H1 (cell line): ENCODE measurements at regions not wholly inside any gene's neighbourhood (a gene's known extent, or its start where the extent isn't known, plus 50 kb on each side); places are given as distances from the start of the nearest gene placed in this dataset.

Experiments used
- CTCF ChIA-PET: fragments of 300-600 bp; sonication (Branson Sonifier 250); formaldehyde crosslinking; loops from one replicate; lab custom pipeline; 2021; ENCODE audit not compliant: partially characterized antibody; lab: Charles Lee
- POLR2A ChIA-PET: fragments of 300-600 bp; sonication (Branson Sonifier 250); formaldehyde crosslinking; loops from one replicate; lab custom pipeline; 2021; ENCODE audit warnings: inconsistent platforms; ENCODE audit not compliant: partially characterized antibody; lab: Charles Lee
- DNase-seq, 2 experiments: peaks; one replicate each; pipeline versions ENCODE4 v3.0.0 to v3.0.0-alpha.2; 2010 to 2022; ENCODE audit warnings: low spot score in 2 of 2, low read depth in 1 of 2, mixed read lengths in 1 of 2
- FAIRE-seq: peaks from 2 replicates; lab custom pipeline; 2011; peaks lifted over from hg19 to GRCh38; lab: Jason Lieb, UNC
- H2AFZ ChIP-seq: 2 replicates; pipeline ENCODE4 v1.8.1; 2012; ENCODE audit warnings: low read length, inconsistent platforms
- H2AK5ac ChIP-seq: 2 replicates; pipeline ENCODE4 v1.6.1; 2013; ENCODE audit warnings: low read depth, low read length
- H2BK120ac ChIP-seq: replicated peaks from 2 replicates; pipeline ENCODE3; 2013; ENCODE audit warnings: low read depth, low read length, inconsistent platforms
- H2BK12ac ChIP-seq: 2 replicates; pipeline ENCODE4 v1.6.1; 2013; ENCODE audit warnings: low read depth, low read length
- H2BK15ac ChIP-seq: 2 replicates; pipeline ENCODE4 v1.6.1; 2013; ENCODE audit warnings: low read length
- H2BK20ac ChIP-seq: 2 replicates; pipeline ENCODE4 v1.6.1; 2013; ENCODE audit warnings: low read length
- H2BK5ac ChIP-seq: 2 replicates; pipeline ENCODE4 v1.6.1; 2013; ENCODE audit warnings: low read depth, low read length
- H3K14ac ChIP-seq: 2 replicates; pipeline ENCODE4 v1.6.1; 2013; ENCODE audit warnings: inconsistent platforms; ENCODE audit not compliant: insufficient read length
- H3K18ac ChIP-seq: 2 replicates; pipeline ENCODE4 v1.6.1; 2013; ENCODE audit warnings: low read length; ENCODE audit errors: extremely low read depth
- H3K23ac ChIP-seq: 2 replicates; pipeline ENCODE4 v1.6.1; 2013; ENCODE audit warnings: inconsistent platforms; ENCODE audit not compliant: insufficient read length
- H3K23me2 ChIP-seq: 2 replicates; pipeline ENCODE4 v1.6.1; 2013; ENCODE audit warnings: low read depth, low read length
- H3K27ac ChIP-seq: 2 replicates; pipeline ENCODE4 v1.6.1; 2011; ENCODE audit warnings: low read depth, low read length, inconsistent platforms
- H3K27me3 ChIP-seq, 4 experiments: replicated peaks in 1 of 4; 1 replicate in 1 of 4; 2 replicates in 3 of 4; pipeline versions ENCODE4 v1.6.1 to v1.8.1; 2011 to 2013; ENCODE audit warnings: low read length in 3 of 4, mild to moderate bottlenecking in 3 of 4, inconsistent platforms in 2 of 4, mixed read lengths in 2 of 4, moderate library complexity in 1 of 4; ENCODE audit not compliant: control insufficient read depth in 3 of 4, insufficient read depth in 3 of 4; ENCODE audit errors: extremely low read depth in 1 of 4
- H3K36me3 ChIP-seq, 4 experiments: 2 replicates each; pipeline versions ENCODE4 v1.6.1 to v1.8.1; 2011 to 2013; ENCODE audit warnings: mild to moderate bottlenecking in 4 of 4, low read length in 3 of 4, moderate library complexity in 2 of 4, control low read depth in 1 of 4, inconsistent platforms in 1 of 4; ENCODE audit not compliant: insufficient read depth in 4 of 4, control insufficient read depth in 2 of 4
- H3K4ac ChIP-seq: replicated peaks from 2 replicates; pipeline ENCODE3; 2013; ENCODE audit warnings: low read length, low read depth, mixed read lengths, inconsistent platforms; ENCODE audit not compliant: insufficient read length
- H3K4me1 ChIP-seq, 4 experiments: replicated peaks in 1 of 4; 1 replicate in 1 of 4; 2 replicates in 3 of 4; pipeline versions ENCODE4 v1.6.1 to v1.8.1; 2011 to 2013; ENCODE audit warnings: low read length in 3 of 4, inconsistent platforms in 2 of 4, mixed read lengths in 1 of 4; ENCODE audit not compliant: insufficient read depth in 4 of 4, control insufficient read depth in 3 of 4
- H3K4me2 ChIP-seq, 2 experiments: 2 replicates each; pipeline versions ENCODE4 v1.6.1 to v1.8.1; 2011 to 2013; ENCODE audit warnings: low read depth in 2 of 2, low read length in 2 of 2, control low read depth in 1 of 2, inconsistent platforms in 1 of 2, mild to moderate bottlenecking in 1 of 2; ENCODE audit not compliant: insufficient read depth in 1 of 2
- H3K4me3 ChIP-seq, 4 experiments: fragments of 200-600, 300-600 bp in 1 of 4; sonication (generic), shearing (Covaris generic), sonication (Bioruptor Twin) in 1 of 4; 2 replicates each; pipeline versions ENCODE4 v1.5.1 to v1.8.1; 2011 to 2016; ENCODE audit warnings: low read length in 4 of 4, low read depth in 3 of 4, control low read depth in 2 of 4, inconsistent platforms in 2 of 4, mild to moderate bottlenecking in 2 of 4, mixed read lengths in 1 of 4, moderate library complexity in 1 of 4; ENCODE audit not compliant: insufficient read depth in 2 of 4; ENCODE audit errors: extremely low read depth in 1 of 4
- H3K56ac ChIP-seq: replicated peaks from 2 replicates; pipeline ENCODE3; 2013; ENCODE audit warnings: low read depth, mild to moderate bottlenecking, mixed read lengths, low read length, inconsistent platforms; ENCODE audit not compliant: insufficient read length
- H3K79me1 ChIP-seq: 2 replicates; pipeline ENCODE4 v1.6.1; 2013; ENCODE audit warnings: low read depth, low read length, control low read depth
- H3K79me2 ChIP-seq, 2 experiments: 2 replicates each; pipeline versions ENCODE4 v1.6.1 to v1.8.1; 2012 to 2013; ENCODE audit warnings: low read length in 2 of 2, mild to moderate bottlenecking in 2 of 2, inconsistent platforms in 1 of 2; ENCODE audit not compliant: insufficient read depth in 2 of 2, control insufficient read depth in 1 of 2
- H3K9ac ChIP-seq, 4 experiments: replicated peaks in 1 of 4; 1 replicate in 1 of 4; 2 replicates in 3 of 4; pipeline versions ENCODE4 v1.6.1 to v1.8.1; 2011 to 2013; ENCODE audit warnings: low read depth in 3 of 4, low read length in 3 of 4, control low read depth in 2 of 4, mild to moderate bottlenecking in 2 of 4, moderate library complexity in 2 of 4, inconsistent platforms in 1 of 4; ENCODE audit errors: extremely low read depth in 1 of 4
- H3K9me3 ChIP-seq, 2 experiments: 2 replicates each; pipeline versions ENCODE4 v1.6.1 to v1.8.1; 2012 to 2013; ENCODE audit warnings: mild to moderate bottlenecking in 2 of 2, moderate library complexity in 2 of 2, control low read depth in 1 of 2, inconsistent platforms in 1 of 2, low read depth in 1 of 2, low read length in 1 of 2, mixed read lengths in 1 of 2; ENCODE audit not compliant: insufficient read depth in 2 of 2
- H4K20me1 ChIP-seq, 2 experiments: replicated peaks in 1 of 2; 2 replicates each; pipeline versions ENCODE3 to v1.8.1; 2011 to 2013; ENCODE audit warnings: inconsistent platforms in 2 of 2, low read length in 2 of 2, mild to moderate bottlenecking in 1 of 2; ENCODE audit not compliant: insufficient read depth in 2 of 2, control insufficient read depth in 1 of 2
- H4K5ac ChIP-seq: 2 replicates; pipeline ENCODE4 v1.6.1; 2013; ENCODE audit warnings: low read length, low read depth, mixed read lengths, inconsistent platforms; ENCODE audit not compliant: insufficient read length
- H4K8ac ChIP-seq: 2 replicates; pipeline ENCODE4 v1.8.0; 2013; ENCODE audit warnings: mild to moderate bottlenecking, moderate library complexity, low read length, inconsistent platforms; ENCODE audit not compliant: insufficient read depth; ENCODE audit errors: extremely low read depth
- H4K91ac ChIP-seq: replicated peaks from 2 replicates; pipeline ENCODE3; 2013; ENCODE audit warnings: low read length, mixed read lengths, inconsistent platforms; ENCODE audit not compliant: insufficient read length
- BCL11A ChIP-seq, 2 experiments: IDR thresholded peaks; one replicate each; pipeline ENCODE4 v1.6.1; 2011; ENCODE audit warnings: low read depth in 2 of 2, low read length in 2 of 2, mild to moderate bottlenecking in 2 of 2
- POU5F1 ChIP-seq: IDR thresholded peaks from 2 replicates; pipeline ENCODE4 v1.6.1; 2011; ENCODE audit warnings: low read depth, mild to moderate bottlenecking, low read length, moderate library complexity
- SP2 ChIP-seq: IDR thresholded peaks from 2 replicates; pipeline ENCODE4 v1.6.1; 2012; ENCODE audit warnings: mild to moderate bottlenecking, low read length, inconsistent platforms
- WGBS, 2 experiments: shearing (Covaris generic) in 1 of 2; methylation state at CpG; one replicate each; pipeline versions ENCODE4 v1.1.6 to v1.1.7; 2013 to 2015; ENCODE audit warnings: low lambda C conversion rate in 2 of 2, mixed read lengths in 2 of 2, inconsistent platforms in 1 of 2, low coverage in 1 of 2, missing lambda C conversion rate in 1 of 2; ENCODE audit not compliant: insufficient replicate concordance in 2 of 2, insufficient coverage in 1 of 2, insufficient read length in 1 of 2; ENCODE audit errors: extremely low coverage in 1 of 2, missing lambda C conversion rate in 1 of 2; 5-methylcytosine and 5-hydroxymethylcytosine counted together
- TF ChIP-seq, protein P1 (sequence below): IDR thresholded peaks from 2 replicates; pipeline ENCODE4 v1.6.1; 2012; ENCODE audit warnings: inconsistent platforms
- TF ChIP-seq, protein P2 (sequence below), 3 experiments: IDR thresholded peaks; 1 replicate in 2 of 3; 2 replicates in 1 of 3; pipeline versions ENCODE4 v1.5.1 to v1.6.1; 2011; ENCODE audit warnings: low read length in 3 of 3, mild to moderate bottlenecking in 3 of 3, inconsistent platforms in 2 of 3, low read depth in 1 of 3, moderate library complexity in 1 of 3; ENCODE audit not compliant: insufficient read depth in 1 of 3; ENCODE audit errors: control extremely low read depth in 1 of 3

DNA sequence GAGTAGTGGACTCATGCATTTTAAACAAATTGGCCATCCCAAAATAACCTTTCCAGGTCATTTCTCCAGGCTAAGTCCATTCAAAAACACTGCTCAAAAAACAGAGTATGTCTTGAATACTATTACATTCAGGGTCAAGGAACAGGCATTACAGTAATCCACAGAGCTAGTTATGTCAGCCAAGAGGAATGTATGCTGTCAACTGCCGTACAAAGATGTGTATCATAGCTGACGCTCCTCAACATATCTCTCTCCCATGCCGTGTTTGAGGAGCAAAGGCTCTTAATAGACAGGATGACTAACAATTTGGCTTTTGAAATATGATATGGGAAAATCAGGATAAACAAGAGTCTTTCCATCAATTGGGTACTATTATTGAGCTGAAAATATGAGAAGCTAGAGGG, 68.8 kb upstream of the KCTD1 start:
- Histone ChIP-seq H3K9me3 (no peaks in the 10 kb centered on the region), H3K4me3 (no peak overlapping the region), H3K79me1 (no peaks in the 10 kb centered on the region), H2AFZ (no peak overlapping the region), H3K27me3 (no peaks in the 10 kb centered on the region), H2BK12ac (no peak overlapping the region), H2BK120ac (no peak overlapping the region), H2AK5ac (no peak overlapping the region), H3K23ac (no peak overlapping the region), H3K4me2 (no peak overlapping the region), H4K5ac (no peak overlapping the region), H3K18ac (no peak overlapping the region), H2BK20ac (no peak overlapping the region), H4K20me1 (no peaks in the 10 kb centered on the region), H2BK5ac (no peak overlapping the region), H4K91ac (no peak overlapping the region), H4K8ac (no peak overlapping the region), H3K56ac (no peak overlapping the region), H3K23me2 (no peaks in the 10 kb centered on the region), H3K9ac (no peak overlapping the region), H3K4me1 (peaks cover 0 to 5% (median 2%) of the 10 kb centered on the region in 4 experiments; a peak in 2 of 7 replicates), H3K14ac (no peak overlapping the region), H3K79me2 (no peaks in the 10 kb centered on the region), H2BK15ac (no peak overlapping the region), H3K36me3 (no peaks in the 10 kb centered on the region), H3K4ac (no peak overlapping the region), H3K27ac (no peak overlapping the region)
- no peak for FAIRE-seq
- POLR2A ChIA-PET, result no interaction called here
- 89% methylated on average over 3 of the region's 3 CpGs; no CpG with 5 or more reads in 1 of the 2 experiments for whole genome bisulfite sequencing, 2 experiments
- CTCF ChIA-PET, result interaction anchor here (1.0 to 1.4 kb wide), 2 partner anchors 33 to 66 kb away, joined by 3 read pairs; no protein-coding TSS in a partner anchor
- no peak for DNase-seq
- no peak for TF ChIP-seq SP2
- TF ChIP-seq, protein P1, sequence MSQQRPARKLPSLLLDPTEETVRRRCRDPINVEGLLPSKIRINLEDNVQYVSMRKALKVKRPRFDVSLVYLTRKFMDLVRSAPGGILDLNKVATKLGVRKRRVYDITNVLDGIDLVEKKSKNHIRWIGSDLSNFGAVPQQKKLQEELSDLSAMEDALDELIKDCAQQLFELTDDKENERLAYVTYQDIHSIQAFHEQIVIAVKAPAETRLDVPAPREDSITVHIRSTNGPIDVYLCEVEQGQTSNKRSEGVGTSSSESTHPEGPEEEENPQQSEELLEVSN, result no peak
- TF ChIP-seq BCL11A (IDR thresholded peaks at IDR 0.05; ENCODE audit: low read depth in 2 of 2, low read length in 2 of 2), result no peak
- no peak for TF ChIP-seq POU5F1
- TF ChIP-seq, protein P2, sequence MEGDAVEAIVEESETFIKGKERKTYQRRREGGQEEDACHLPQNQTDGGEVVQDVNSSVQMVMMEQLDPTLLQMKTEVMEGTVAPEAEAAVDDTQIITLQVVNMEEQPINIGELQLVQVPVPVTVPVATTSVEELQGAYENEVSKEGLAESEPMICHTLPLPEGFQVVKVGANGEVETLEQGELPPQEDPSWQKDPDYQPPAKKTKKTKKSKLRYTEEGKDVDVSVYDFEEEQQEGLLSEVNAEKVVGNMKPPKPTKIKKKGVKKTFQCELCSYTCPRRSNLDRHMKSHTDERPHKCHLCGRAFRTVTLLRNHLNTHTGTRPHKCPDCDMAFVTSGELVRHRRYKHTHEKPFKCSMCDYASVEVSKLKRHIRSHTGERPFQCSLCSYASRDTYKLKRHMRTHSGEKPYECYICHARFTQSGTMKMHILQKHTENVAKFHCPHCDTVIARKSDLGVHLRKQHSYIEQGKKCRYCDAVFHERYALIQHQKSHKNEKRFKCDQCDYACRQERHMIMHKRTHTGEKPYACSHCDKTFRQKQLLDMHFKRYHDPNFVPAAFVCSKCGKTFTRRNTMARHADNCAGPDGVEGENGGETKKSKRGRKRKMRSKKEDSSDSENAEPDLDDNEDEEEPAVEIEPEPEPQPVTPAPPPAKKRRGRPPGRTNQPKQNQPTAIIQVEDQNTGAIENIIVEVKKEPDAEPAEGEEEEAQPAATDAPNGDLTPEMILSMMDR (IDR thresholded peaks at IDR 0.05; ENCODE audit: control extremely low read depth in 1 of 3, insufficient read depth in 1 of 3, low read depth in 1 of 3, low read length in 3 of 3), result no peak
